HepG2 (cell line): ENCODE measurements at regions not wholly inside any gene's neighbourhood (a gene's known extent, or its start where the extent isn't known, plus 50 kb on each side); places are given as distances from the start of the nearest gene placed in this dataset.
A peak's percentile ranks its signal among the peaks of the same experiment; 100 is the strongest.

Source experiments
- HMG20B ChIP-seq: conservative IDR thresholded peaks from 2 replicates; pipeline ENCODE4 v1.6.1; 2016; ENCODE audit warnings: missing genetic modification reagents, missing compliant biosample characterization
- NCOR1 ChIP-seq: fragments of 200-600 bp; sonication (generic); IDR thresholded peaks from 2 replicates; pipeline ENCODE4 v1.7.0; 2017; ENCODE audit warnings: antibody characterized with exemption, low read length, borderline replicate concordance
- ZBTB20 ChIP-seq: sonication (generic); formaldehyde crosslinking; IDR thresholded peaks from 2 replicates; pipeline ENCODE4 v1.8.1; 2023; ENCODE audit warnings: missing genetic modification reagents, low read depth, mild to moderate bottlenecking, borderline replicate concordance
- TF ChIP-seq, protein P1 (sequence below): sonication (generic); formaldehyde crosslinking; IDR thresholded peaks from 2 replicates; pipeline ENCODE4 v1.8.1; 2023; ENCODE audit warnings: mild to moderate bottlenecking, missing genetic modification reagents
- TF ChIP-seq, protein P2 (sequence below): sonication (generic); formaldehyde crosslinking; IDR thresholded peaks from 2 replicates; pipeline ENCODE4 v1.4.0; 2020; ENCODE audit warnings: missing genetic modification reagents, mild to moderate bottlenecking, borderline replicate concordance

DNA sequence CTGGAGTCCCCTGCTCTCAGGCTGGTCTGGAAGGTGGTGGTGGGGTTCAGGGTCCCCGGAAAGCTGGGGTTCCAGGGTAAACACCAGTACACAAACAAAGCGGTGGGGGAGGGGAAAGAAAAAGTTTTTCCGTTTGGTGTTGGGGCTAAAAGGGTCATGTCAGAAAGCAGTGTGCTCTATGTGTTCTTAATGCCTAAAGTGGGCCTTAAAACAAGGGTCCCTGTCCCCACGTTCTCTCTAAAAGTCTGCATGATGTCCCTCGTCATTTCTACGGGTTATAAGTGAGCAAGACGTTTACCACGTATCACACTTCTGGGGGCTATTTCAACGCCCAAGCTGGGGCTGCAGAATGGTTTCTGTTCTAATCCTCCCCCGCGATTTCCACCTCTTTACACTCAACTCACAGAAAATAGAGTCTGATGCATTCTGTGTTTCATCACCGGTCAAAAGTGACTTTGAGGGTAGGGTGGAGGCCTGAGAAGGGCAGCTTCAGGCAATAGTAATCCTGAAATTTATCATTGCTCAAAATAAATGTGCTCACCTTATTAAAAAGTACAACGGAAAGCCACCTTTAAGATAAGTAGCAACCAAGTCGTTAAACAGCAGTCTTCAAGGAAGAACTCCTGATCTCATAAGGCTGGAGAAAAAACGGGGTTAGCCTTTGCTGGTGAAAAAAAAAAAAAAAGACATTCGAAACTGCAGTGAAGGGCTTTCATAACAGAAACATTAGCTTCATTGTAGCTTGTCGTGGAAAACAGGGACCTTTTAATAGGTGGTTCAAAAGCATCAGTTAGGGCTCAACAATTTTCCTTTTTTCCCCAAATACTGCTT is 63.9 kb upstream of the PTGR2 start (continued):
- TF ChIP-seq ZBTB20 (peak; percentile 33; the same call in 1 of the 2 replicates), HMG20B (CRISPR knock-in tag) (no peak), NCOR1 (0 out of 2 replicates have a peak, but pooled peaks have one; percentile 25)
- TF ChIP-seq, protein P1, sequence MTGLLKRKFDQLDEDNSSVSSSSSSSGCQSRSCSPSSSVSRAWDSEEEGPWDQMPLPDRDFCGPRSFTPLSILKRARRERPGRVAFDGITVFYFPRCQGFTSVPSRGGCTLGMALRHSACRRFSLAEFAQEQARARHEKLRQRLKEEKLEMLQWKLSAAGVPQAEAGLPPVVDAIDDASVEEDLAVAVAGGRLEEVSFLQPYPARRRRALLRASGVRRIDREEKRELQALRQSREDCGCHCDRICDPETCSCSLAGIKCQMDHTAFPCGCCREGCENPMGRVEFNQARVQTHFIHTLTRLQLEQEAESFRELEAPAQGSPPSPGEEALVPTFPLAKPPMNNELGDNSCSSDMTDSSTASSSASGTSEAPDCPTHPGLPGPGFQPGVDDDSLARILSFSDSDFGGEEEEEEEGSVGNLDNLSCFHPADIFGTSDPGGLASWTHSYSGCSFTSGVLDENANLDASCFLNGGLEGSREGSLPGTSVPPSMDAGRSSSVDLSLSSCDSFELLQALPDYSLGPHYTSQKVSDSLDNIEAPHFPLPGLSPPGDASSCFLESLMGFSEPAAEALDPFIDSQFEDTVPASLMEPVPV (CRISPR knock-in tag): 0 out of 2 replicates have a peak, but pooled peaks have one; percentile 29
- TF ChIP-seq, protein P2, sequence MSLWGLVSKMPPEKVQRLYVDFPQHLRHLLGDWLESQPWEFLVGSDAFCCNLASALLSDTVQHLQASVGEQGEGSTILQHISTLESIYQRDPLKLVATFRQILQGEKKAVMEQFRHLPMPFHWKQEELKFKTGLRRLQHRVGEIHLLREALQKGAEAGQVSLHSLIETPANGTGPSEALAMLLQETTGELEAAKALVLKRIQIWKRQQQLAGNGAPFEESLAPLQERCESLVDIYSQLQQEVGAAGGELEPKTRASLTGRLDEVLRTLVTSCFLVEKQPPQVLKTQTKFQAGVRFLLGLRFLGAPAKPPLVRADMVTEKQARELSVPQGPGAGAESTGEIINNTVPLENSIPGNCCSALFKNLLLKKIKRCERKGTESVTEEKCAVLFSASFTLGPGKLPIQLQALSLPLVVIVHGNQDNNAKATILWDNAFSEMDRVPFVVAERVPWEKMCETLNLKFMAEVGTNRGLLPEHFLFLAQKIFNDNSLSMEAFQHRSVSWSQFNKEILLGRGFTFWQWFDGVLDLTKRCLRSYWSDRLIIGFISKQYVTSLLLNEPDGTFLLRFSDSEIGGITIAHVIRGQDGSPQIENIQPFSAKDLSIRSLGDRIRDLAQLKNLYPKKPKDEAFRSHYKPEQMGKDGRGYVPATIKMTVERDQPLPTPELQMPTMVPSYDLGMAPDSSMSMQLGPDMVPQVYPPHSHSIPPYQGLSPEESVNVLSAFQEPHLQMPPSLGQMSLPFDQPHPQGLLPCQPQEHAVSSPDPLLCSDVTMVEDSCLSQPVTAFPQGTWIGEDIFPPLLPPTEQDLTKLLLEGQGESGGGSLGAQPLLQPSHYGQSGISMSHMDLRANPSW (CRISPR knock-in tag): no peak
